HG03064 (cell line): ENCODE measurements at regions not wholly inside any gene's neighbourhood (a gene's known extent, or its start where the extent isn't known, plus 50 kb on each side); places are given as distances from the start of the nearest gene placed in this dataset.

Experiments used
- ATAC-seq: cut with Tn5 transposase; IDR thresholded peaks from one replicate; pipeline ENCODE4 v1.9.1; 2021; ENCODE audit warnings: low read depth; ENCODE audit not compliant: unreplicated experiment

GRCh38 chr11:32039149-32039548, 51.7 kb upstream of the RCN1 start:
- no peak for ATAC-seq

- no peak for ATAC-seq
These were observed 56.2 kb upstream of the RCN1 start for GRCh38 chr11:32034680-32035079.

GRCh38 chr11:32034149-32034548, 56.7 kb upstream of the RCN1 start:
- ATAC-seq = no peak

- no peak for ATAC-seq
These were observed 57.4 kb upstream of the RCN1 start for GRCh38 chr11:32033491-32033890.

- ATAC-seq = no peak
These were observed 57.8 kb upstream of the RCN1 start for GRCh38 chr11:32033067-32033466.

GRCh38 chr11:32032478-32032877, 58.4 kb upstream of the RCN1 start:
- no peak for ATAC-seq

- no peak for ATAC-seq
These were observed 58.8 kb upstream of the RCN1 start for GRCh38 chr11:32032052-32032451.

- no peak for ATAC-seq
These were observed 59.9 kb upstream of the RCN1 start for GRCh38 chr11:32030875-32031503.

- no peak for ATAC-seq
These were observed 61.2 kb upstream of the RCN1 start for GRCh38 chr11:32029721-32030120.

- ATAC-seq = no peak
These were observed 62.7 kb upstream of the RCN1 start for GRCh38 chr11:32028201-32028600.

GRCh38 chr11:32026766-32027165, 64.1 kb upstream of the RCN1 start:
- ATAC-seq = no peak

GRCh38 chr11:32024948-32025347, 65.9 kb upstream of the RCN1 start:
- no peak for ATAC-seq

- ATAC-seq = no peak
These were observed 67.2 kb upstream of the RCN1 start for GRCh38 chr11:32023370-32024305.

- no peak for ATAC-seq
These were observed 72.2 kb upstream of the RCN1 start for GRCh38 chr11:32018672-32019071.

GRCh38 chr11:32016111-32016510, 74.8 kb upstream of the RCN1 start:
- no peak for ATAC-seq

GRCh38 chr11:32015427-32015826, 75.4 kb upstream of the RCN1 start:
- ATAC-seq = no peak

- no peak for ATAC-seq
These were observed 77.3 kb upstream of the RCN1 start for GRCh38 chr11:32013603-32014002.

GRCh38 chr11:32012049-32012448, 78.8 kb upstream of the RCN1 start:
- no peak for ATAC-seq

- ATAC-seq = no peak
These were observed 81.9 kb upstream of the RCN1 start for GRCh38 chr11:32008880-32009551.

GRCh38 chr11:32006799-32007388, 84.0 kb upstream of the RCN1 start:
- no peak for ATAC-seq

- ATAC-seq = no peak
These were observed 85.0 kb upstream of the RCN1 start for GRCh38 chr11:32005786-32006416.
